HEK293T (cell line): ENCODE measurements at regions not wholly inside any gene's neighbourhood (a gene's known extent, or its start where the extent isn't known, plus 50 kb on each side); places are given as distances from the start of the nearest gene placed in this dataset.

Experiments used
- CTCF ChIA-PET: fragments of 350-600 bp; formaldehyde crosslinking; extraction: SDS; loops from one replicate; lab custom pipeline; 2021; ENCODE audit warnings: antibody characterized with exemption, inconsistent platforms; lab: Yijun Ruan, JAX
- POLR2A ChIA-PET: fragments of 350-600 bp; formaldehyde crosslinking; extraction: SDS; loops from one replicate; lab custom pipeline; 2020; ENCODE audit warnings: antibody characterized with exemption, inconsistent platforms; lab: Yijun Ruan, JAX
- DNase-seq: peaks from one replicate; pipeline ENCODE4 v3.0.0; 2012; ENCODE audit warnings: mixed read lengths; ENCODE audit errors: extremely low spot score
- ARNT ChIP-seq: fragments of 450-650 bp; IDR thresholded peaks from 2 replicates; pipeline ENCODE4 v1.6.1; 2017; ENCODE audit warnings: mild to moderate bottlenecking
- BHLHE40 ChIP-seq: fragments of 450-650 bp; IDR thresholded peaks from 2 replicates; pipeline ENCODE4 v1.6.1; 2016; ENCODE audit warnings: mild to moderate bottlenecking, moderate library complexity, borderline replicate concordance
- CTBP1 ChIP-seq: fragments of 450-650 bp; IDR thresholded peaks from 2 replicates; pipeline ENCODE4 v1.6.1; 2016; ENCODE audit warnings: borderline replicate concordance
- ELF4 ChIP-seq: fragments of 450-650 bp; IDR thresholded peaks from 2 replicates; pipeline ENCODE4 v1.6.1; 2017; ENCODE audit warnings: antibody characterized with exemption
- FOXA1 ChIP-seq: fragments of 450-650 bp; IDR thresholded peaks from 2 replicates; pipeline ENCODE4 v1.6.1; 2016; ENCODE audit warnings: mild to moderate bottlenecking
- FOXK2 ChIP-seq: fragments of 450-650 bp; IDR thresholded peaks from 2 replicates; pipeline ENCODE4 v1.6.1; 2016; ENCODE audit warnings: mild to moderate bottlenecking
- FOXM1 ChIP-seq: fragments of 450-650 bp; IDR thresholded peaks from 2 replicates; pipeline ENCODE4 v1.6.1; 2017; ENCODE audit warnings: mild to moderate bottlenecking, borderline replicate concordance
- HDGF ChIP-seq: fragments of 450-650 bp; IDR thresholded peaks from 2 replicates; pipeline ENCODE4 v1.6.1; 2017; ENCODE audit warnings: antibody characterized with exemption, borderline replicate concordance
- L3MBTL2 ChIP-seq: fragments of 450-650 bp; conservative IDR thresholded peaks from 2 replicates; pipeline ENCODE4 v1.6.1; 2016; ENCODE audit warnings: mild to moderate bottlenecking
- LEF1 ChIP-seq: fragments of 450-650 bp; IDR thresholded peaks from 2 replicates; pipeline ENCODE4 v1.6.1; 2017; ENCODE audit warnings: mild to moderate bottlenecking, borderline replicate concordance
- NFRKB ChIP-seq: fragments of 450-650 bp; IDR thresholded peaks from 2 replicates; pipeline ENCODE4 v1.6.1; 2016; ENCODE audit warnings: mild to moderate bottlenecking, moderate library complexity
- SP1 ChIP-seq: fragments of 450-650 bp; IDR thresholded peaks from 2 replicates; pipeline ENCODE4 v1.6.1; 2017
- SUZ12 ChIP-seq: fragments of 450-650 bp; IDR thresholded peaks from 2 replicates; pipeline ENCODE4 v1.6.1; 2016; ENCODE audit warnings: mild to moderate bottlenecking
- TARDBP ChIP-seq: fragments of 450-650 bp; IDR thresholded peaks from 2 replicates; pipeline ENCODE4 v1.6.1; 2016
- ZNF384 ChIP-seq: fragments of 450-650 bp; IDR thresholded peaks from 2 replicates; pipeline ENCODE4 v1.6.1; 2016
- TF ChIP-seq, protein P1 (sequence below): fragments of 450-650 bp; IDR thresholded peaks from 2 replicates; pipeline ENCODE4 v1.6.1; 2016

DNA sequence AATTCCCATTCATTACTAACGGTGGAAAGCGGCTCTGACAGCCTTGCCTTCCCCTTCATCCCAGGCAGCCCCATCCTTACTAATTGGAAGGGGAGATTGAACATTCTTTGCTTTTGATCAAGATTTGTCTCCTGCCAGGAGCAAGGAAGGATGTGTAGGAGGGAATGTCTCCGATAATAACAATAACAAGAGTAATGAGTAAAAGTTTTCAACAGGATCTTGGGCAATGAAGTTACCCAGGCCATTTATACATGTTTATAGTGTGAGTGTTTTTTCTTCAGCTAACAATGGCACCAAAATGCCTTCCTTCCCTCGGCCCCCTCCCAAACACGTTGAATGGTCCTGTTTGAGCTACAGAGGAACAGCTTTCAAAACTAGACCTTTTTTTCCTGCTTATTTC is 83.8 kb downstream of the GATA6 start:
- ChIA-PET POLR2A (interaction anchor here (0.8 to 1.0 kb wide), 2 partner anchors 22 to 94 kb away, joined by 3 read pairs; no protein-coding TSS in a partner anchor), CTCF (interaction anchor here (0.7 kb wide), 1 partner anchor 364 kb away, joined by 4 read pairs; no protein-coding TSS in a partner anchor)
- TF ChIP-seq HDGF (no peak), SP1 (no peak), FOXM1 (no peak), ARNT (no peak), L3MBTL2 (no peak), ELF4 (no peak), BHLHE40 (no peak), NFRKB (no peak), ZNF384 (no peak), LEF1 (no peak), FOXK2 (no peak), TARDBP (no peak), SUZ12 (no peak), CTBP1 (no peak), FOXA1 (no peak)
- TF ChIP-seq, protein P1, sequence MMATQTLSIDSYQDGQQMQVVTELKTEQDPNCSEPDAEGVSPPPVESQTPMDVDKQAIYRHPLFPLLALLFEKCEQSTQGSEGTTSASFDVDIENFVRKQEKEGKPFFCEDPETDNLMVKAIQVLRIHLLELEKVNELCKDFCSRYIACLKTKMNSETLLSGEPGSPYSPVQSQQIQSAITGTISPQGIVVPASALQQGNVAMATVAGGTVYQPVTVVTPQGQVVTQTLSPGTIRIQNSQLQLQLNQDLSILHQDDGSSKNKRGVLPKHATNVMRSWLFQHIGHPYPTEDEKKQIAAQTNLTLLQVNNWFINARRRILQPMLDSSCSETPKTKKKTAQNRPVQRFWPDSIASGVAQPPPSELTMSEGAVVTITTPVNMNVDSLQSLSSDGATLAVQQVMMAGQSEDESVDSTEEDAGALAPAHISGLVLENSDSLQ = no peak
- no peak for DNase-seq
